HepG2 (cell line): ENCODE measurements at regions not wholly inside any gene's neighbourhood (a gene's known extent, or its start where the extent isn't known, plus 50 kb on each side); places are given as distances from the start of the nearest gene placed in this dataset.

Experiments used
- ATAC-seq: fragments of 200-7000 bp; cut with Tn5 transposase; 3 replicates; pipeline ENCODE4 v1.9.1; 2020; ENCODE audit warnings: mild to moderate bottlenecking, moderate library complexity
- BruUV-seq: library from RNA; stranded (reverse); fragments of 400-500 nt; replicated peaks from 2 replicates; lab custom pipeline; 2021; lab: Mats Ljungman, UMichigan
- CTCF ChIA-PET: fragments of 300-600 bp; formaldehyde crosslinking; extraction: SDS; loops from one replicate; lab custom pipeline; 2021; ENCODE audit warnings: low total read pairs, inconsistent platforms, low intra/inter-chr PET ratio; lab: Yijun Ruan, JAX
- POLR2A ChIA-PET: fragments of 350-600 bp; sonication (Branson Sonifier 250); formaldehyde crosslinking; loops from one replicate; lab custom pipeline; 2020; ENCODE audit warnings: antibody characterized with exemption, inconsistent platforms; lab: Yijun Ruan, JAX
- DNase-seq: peaks from one replicate; pipeline ENCODE4 v3.0.0-alpha.2; 2015; ENCODE audit warnings: low spot score
- FAIRE-seq: peaks from 3 replicates; lab custom pipeline; 2011; peaks lifted over from hg19 to GRCh38; lab: Jason Lieb, UNC
- H2AFZ ChIP-seq: one replicate; pipeline ENCODE4 v1.6.1; 2011; ENCODE audit warnings: low read length, inconsistent platforms
- H3K27ac ChIP-seq: fragments of 300-600 bp; 3 replicates; pipeline ENCODE4 v1.8.0; 2011; ENCODE audit warnings: mixed run types, mild to moderate bottlenecking, mixed read lengths, low read length, inconsistent platforms; ENCODE audit not compliant: insufficient read depth; ENCODE audit errors: extremely low read length
- H3K27me3 ChIP-seq, 2 experiments: fragments of 200-600 bp in 1 of 2; 2 replicates in 1 of 2; 3 replicates in 1 of 2; pipeline versions ENCODE4 v1.6.0 to v1.8.0; 2011; ENCODE audit warnings: low read length in 2 of 2, mild to moderate bottlenecking in 2 of 2, moderate library complexity in 2 of 2, inconsistent platforms in 1 of 2; ENCODE audit not compliant: insufficient read depth in 2 of 2, control insufficient read depth in 1 of 2
- H3K36me3 ChIP-seq, 2 experiments: fragments of 200-600 bp in 1 of 2; replicated peaks in 1 of 2; 2 replicates in 1 of 2; 3 replicates in 1 of 2; pipeline versions ENCODE4 v1.5.1 to v1.8.0; 2011; ENCODE audit warnings: low read length in 2 of 2, inconsistent platforms in 1 of 2; ENCODE audit not compliant: insufficient read depth in 2 of 2, control insufficient read depth in 1 of 2
- H3K4me1 ChIP-seq: 2 replicates; pipeline ENCODE4 v1.5.1; 2012; ENCODE audit warnings: low read length, inconsistent platforms; ENCODE audit not compliant: insufficient read depth
- H3K4me2 ChIP-seq: 2 replicates; pipeline ENCODE4 v1.6.0; 2011; ENCODE audit warnings: low read depth, low read length, inconsistent platforms
- H3K4me3 ChIP-seq, 3 experiments: fragments of 200-600 bp in 1 of 3; sonication (generic), shearing (Covaris generic) in 1 of 3; replicated peaks in 1 of 3; 2 replicates each; pipeline ENCODE4 v1.5.1; 2011 to 2016; ENCODE audit warnings: low read length in 3 of 3, inconsistent platforms in 2 of 3, low read depth in 2 of 3, mild to moderate bottlenecking in 2 of 3, control low read depth in 1 of 3, mixed read lengths in 1 of 3; ENCODE audit not compliant: insufficient read depth in 1 of 3
- H3K79me2 ChIP-seq: one replicate; pipeline ENCODE4 v1.6.1; 2011; ENCODE audit warnings: low read length, inconsistent platforms; ENCODE audit not compliant: insufficient read depth
- H3K9ac ChIP-seq: 2 replicates; pipeline ENCODE4 v1.6.0; 2011; ENCODE audit warnings: mild to moderate bottlenecking, low read depth, low read length, inconsistent platforms; ENCODE audit not compliant: insufficient read depth
- H3K9me3 ChIP-seq: 2 replicates; pipeline ENCODE4 v1.5.1; 2012; ENCODE audit warnings: mild to moderate bottlenecking, low read length
- H4K20me1 ChIP-seq: 2 replicates; pipeline ENCODE4 v1.6.0; 2011; ENCODE audit warnings: inconsistent platforms, mild to moderate bottlenecking, low read length, moderate library complexity; ENCODE audit not compliant: insufficient read depth
- DRAP1 ChIP-seq: IDR thresholded peaks from 2 replicates; pipeline ENCODE4 v1.6.1; 2016; ENCODE audit warnings: missing genetic modification reagents, missing compliant biosample characterization
- HMGXB4 ChIP-seq, 2 experiments: sonication (generic) in 1 of 2; formaldehyde crosslinking in 1 of 2; IDR thresholded peaks; 2 replicates each; pipeline versions ENCODE4 v1.4.0 to v1.6.1; 2018 to 2020; ENCODE audit warnings: missing genetic modification reagents in 2 of 2, borderline replicate concordance in 1 of 2, low read depth in 1 of 2, mild to moderate bottlenecking in 1 of 2, missing biosample characterization in 1 of 2
- MAFF ChIP-seq: IDR thresholded peaks from 2 replicates; pipeline ENCODE4 v1.6.1; 2011; ENCODE audit warnings: low read depth, low read length, improper control_type of control experiment
- MAFK ChIP-seq, 2 experiments: IDR thresholded peaks in 1 of 2; conservative IDR thresholded peaks in 1 of 2; 2 replicates each; pipeline ENCODE4 v1.6.1; 2011; ENCODE audit warnings: improper control_type of control experiment in 2 of 2, low read length in 2 of 2
- SRF ChIP-seq: IDR thresholded peaks from 2 replicates; pipeline ENCODE4 v1.6.1; 2011; ENCODE audit warnings: mild to moderate bottlenecking, low read depth, low read length, moderate library complexity
- TFDP1 ChIP-seq: IDR thresholded peaks from 2 replicates; pipeline ENCODE4 v1.6.1; 2016; ENCODE audit warnings: missing compliant biosample characterization, missing genetic modification reagents, borderline replicate concordance
- ZNF605 ChIP-seq: sonication (generic); formaldehyde crosslinking; IDR thresholded peaks from 2 replicates; pipeline ENCODE4 v1.8.0; 2022; ENCODE audit warnings: mild to moderate bottlenecking, missing genetic modification reagents
- WGBS: methylation state at CpG from one replicate; pipeline ENCODE4 v1.1.6; 2017; ENCODE audit warnings: low lambda C conversion rate; 5-methylcytosine and 5-hydroxymethylcytosine counted together
- in situ Hi-C: cut with HindIII; loops from 2 replicates; pipeline ENCODE4 v1.10.0; 2017; ENCODE audit warnings: low pct_unique_long_range_greater_than_20kb; ENCODE audit not compliant: extremely low pct_ligation_motif_present
- intact Hi-C: fragments of 100-400 bp; cut with micrococcal nuclease; formaldehyde crosslinking; loops from one replicate; pipeline ENCODE4 v1.10.0; 2022; ENCODE audit not compliant: unreplicated experiment
- TF ChIP-seq, protein P1 (sequence below), 2 experiments: IDR thresholded peaks; 2 replicates each; pipeline ENCODE4 v1.6.1; 2011 to 2012; ENCODE audit warnings: low read length in 2 of 2, borderline replicate concordance in 1 of 2, low read depth in 1 of 2, mild to moderate bottlenecking in 1 of 2, moderate library complexity in 1 of 2
- TF ChIP-seq, protein P2 (sequence below): IDR thresholded peaks from 2 replicates; pipeline ENCODE4 v1.6.1; 2018; ENCODE audit warnings: missing genetic modification reagents

DNA sequence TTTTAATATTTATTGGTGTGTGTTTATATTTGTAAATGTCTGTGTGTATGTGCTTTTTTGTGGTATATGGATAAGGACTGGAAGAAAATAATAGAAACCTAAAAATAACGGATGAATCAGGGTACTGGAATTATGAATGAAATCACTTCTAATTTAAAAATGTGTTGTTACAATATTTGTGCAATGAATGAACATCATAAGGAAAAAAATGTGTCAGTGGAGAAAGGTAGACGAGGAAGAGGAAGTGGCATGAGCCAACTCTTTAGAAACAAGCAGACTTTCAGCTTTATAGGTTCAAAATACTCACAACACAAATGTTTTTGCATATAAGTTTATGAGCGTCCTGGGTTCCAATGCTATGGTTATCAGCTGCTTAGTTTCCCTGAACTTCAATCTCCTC lies 59.4 kb downstream of the SOX2 start:
- no peak overlapping the region for H2AFZ ChIP-seq
- no TSS peak for BruUV-seq
- ATAC-seq (no peak), FAIRE-seq (no peak), DNase-seq (no peak)
- intact Hi-C loops (no loop called here), in situ Hi-C loops (no loop called here)
- ChIA-PET CTCF (no interaction called here), POLR2A (no interaction called here)
- no peaks in the 10 kb centered on the region for H3K27me3 ChIP-seq
- H3K9ac ChIP-seq: no peak overlapping the region
- no peaks in the 10 kb centered on the region for H3K79me2 ChIP-seq
- H3K27ac ChIP-seq: no peak overlapping the region
- no peaks in the 10 kb centered on the region for H3K4me1 ChIP-seq
- WGBS: under 1% methylated on average over 3 of the region's 3 CpGs
- H4K20me1 ChIP-seq: no peaks in the 10 kb centered on the region
- no peaks in the 10 kb centered on the region for H3K9me3 ChIP-seq
- H3K4me3 ChIP-seq: no peak overlapping the region
- no peak overlapping the region for H3K4me2 ChIP-seq
- H3K36me3 ChIP-seq: no peaks in the 10 kb centered on the region
- TF ChIP-seq ZNF605 (CRISPR knock-in tag): no peak
- no peak for TF ChIP-seq DRAP1 (CRISPR knock-in tag)
- TF ChIP-seq TFDP1 (CRISPR knock-in tag): no peak

- no peaks in the 10 kb centered on the region for H3K9me3 ChIP-seq
- WGBS: 18% methylated on average over 2 of the region's 2 CpGs
- ChIA-PET POLR2A (no interaction called here), CTCF (no interaction called here)
- no peaks in the 10 kb centered on the region for H3K36me3 ChIP-seq
- H4K20me1 ChIP-seq: no peaks in the 10 kb centered on the region
- no peak overlapping the region for H3K9ac ChIP-seq
- H3K4me2 ChIP-seq: no peak overlapping the region
- ATAC-seq (no peak), FAIRE-seq (no peak), DNase-seq (no peak)
- no peak overlapping the region for H3K27ac ChIP-seq
- in situ Hi-C loops (no loop called here), intact Hi-C loops (no loop called here)
- no peaks in the 10 kb centered on the region for H3K79me2 ChIP-seq
- no peak overlapping the region for H2AFZ ChIP-seq
- TF ChIP-seq MAFK (conservative IDR thresholded peaks at IDR 0.05 in 1 of 2, IDR thresholded peaks at IDR 0.05 in 1 of 2; ENCODE audit: low read length in 2 of 2): peak in 1 of 2 experiments; percentile 55; a peak in 2 of 4 replicates
- TF ChIP-seq, protein P1, sequence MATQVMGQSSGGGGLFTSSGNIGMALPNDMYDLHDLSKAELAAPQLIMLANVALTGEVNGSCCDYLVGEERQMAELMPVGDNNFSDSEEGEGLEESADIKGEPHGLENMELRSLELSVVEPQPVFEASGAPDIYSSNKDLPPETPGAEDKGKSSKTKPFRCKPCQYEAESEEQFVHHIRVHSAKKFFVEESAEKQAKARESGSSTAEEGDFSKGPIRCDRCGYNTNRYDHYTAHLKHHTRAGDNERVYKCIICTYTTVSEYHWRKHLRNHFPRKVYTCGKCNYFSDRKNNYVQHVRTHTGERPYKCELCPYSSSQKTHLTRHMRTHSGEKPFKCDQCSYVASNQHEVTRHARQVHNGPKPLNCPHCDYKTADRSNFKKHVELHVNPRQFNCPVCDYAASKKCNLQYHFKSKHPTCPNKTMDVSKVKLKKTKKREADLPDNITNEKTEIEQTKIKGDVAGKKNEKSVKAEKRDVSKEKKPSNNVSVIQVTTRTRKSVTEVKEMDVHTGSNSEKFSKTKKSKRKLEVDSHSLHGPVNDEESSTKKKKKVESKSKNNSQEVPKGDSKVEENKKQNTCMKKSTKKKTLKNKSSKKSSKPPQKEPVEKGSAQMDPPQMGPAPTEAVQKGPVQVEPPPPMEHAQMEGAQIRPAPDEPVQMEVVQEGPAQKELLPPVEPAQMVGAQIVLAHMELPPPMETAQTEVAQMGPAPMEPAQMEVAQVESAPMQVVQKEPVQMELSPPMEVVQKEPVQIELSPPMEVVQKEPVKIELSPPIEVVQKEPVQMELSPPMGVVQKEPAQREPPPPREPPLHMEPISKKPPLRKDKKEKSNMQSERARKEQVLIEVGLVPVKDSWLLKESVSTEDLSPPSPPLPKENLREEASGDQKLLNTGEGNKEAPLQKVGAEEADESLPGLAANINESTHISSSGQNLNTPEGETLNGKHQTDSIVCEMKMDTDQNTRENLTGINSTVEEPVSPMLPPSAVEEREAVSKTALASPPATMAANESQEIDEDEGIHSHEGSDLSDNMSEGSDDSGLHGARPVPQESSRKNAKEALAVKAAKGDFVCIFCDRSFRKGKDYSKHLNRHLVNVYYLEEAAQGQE (IDR thresholded peaks at IDR 0.05; ENCODE audit: borderline replicate concordance in 1 of 2, low read depth in 1 of 2, low read length in 2 of 2): no peak
- no peak for TF ChIP-seq SRF
- TF ChIP-seq HMGXB4 (CRISPR knock-in tag; IDR thresholded peaks at IDR 0.05; ENCODE audit: borderline replicate concordance in 1 of 2, low read depth in 1 of 2): no peak
- TF ChIP-seq, protein P2, sequence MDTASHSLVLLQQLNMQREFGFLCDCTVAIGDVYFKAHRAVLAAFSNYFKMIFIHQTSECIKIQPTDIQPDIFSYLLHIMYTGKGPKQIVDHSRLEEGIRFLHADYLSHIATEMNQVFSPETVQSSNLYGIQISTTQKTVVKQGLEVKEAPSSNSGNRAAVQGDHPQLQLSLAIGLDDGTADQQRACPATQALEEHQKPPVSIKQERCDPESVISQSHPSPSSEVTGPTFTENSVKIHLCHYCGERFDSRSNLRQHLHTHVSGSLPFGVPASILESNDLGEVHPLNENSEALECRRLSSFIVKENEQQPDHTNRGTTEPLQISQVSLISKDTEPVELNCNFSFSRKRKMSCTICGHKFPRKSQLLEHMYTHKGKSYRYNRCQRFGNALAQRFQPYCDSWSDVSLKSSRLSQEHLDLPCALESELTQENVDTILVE (CRISPR knock-in tag): no peak
- TF ChIP-seq MAFF: peak; percentile 31; the same call in 1 of the 2 replicates
- H3K27me3 ChIP-seq: no peaks in the 10 kb centered on the region
- no peak overlapping the region for H3K4me3 ChIP-seq
- no TSS peak for BruUV-seq
- H3K4me1 ChIP-seq: no peaks in the 10 kb centered on the region
Observed at GRCh38 chr3:181772166-181772565, 60.4 kb downstream of the SOX2 start.
